WI38 (cell line): ENCODE measurements at regions not wholly inside any gene's neighbourhood (a gene's known extent, or its start where the extent isn't known, plus 50 kb on each side); places are given as distances from the start of the nearest gene placed in this dataset.

Experiments
- H3K4me3 ChIP-seq: 2 replicates; pipeline ENCODE4 v1.5.1; 2011; ENCODE audit warnings: low read depth, mild to moderate bottlenecking, control low read depth, low read length
- TF ChIP-seq, protein P1 (sequence below): IDR thresholded peaks from 2 replicates; pipeline ENCODE4 v1.5.1; 2012; ENCODE audit warnings: low read depth, mild to moderate bottlenecking, control low read depth, low read length

GRCh38 chr15:70165716-70166284 lies 68.1 kb upstream of the TLE3 start:
- TF ChIP-seq, protein P1, sequence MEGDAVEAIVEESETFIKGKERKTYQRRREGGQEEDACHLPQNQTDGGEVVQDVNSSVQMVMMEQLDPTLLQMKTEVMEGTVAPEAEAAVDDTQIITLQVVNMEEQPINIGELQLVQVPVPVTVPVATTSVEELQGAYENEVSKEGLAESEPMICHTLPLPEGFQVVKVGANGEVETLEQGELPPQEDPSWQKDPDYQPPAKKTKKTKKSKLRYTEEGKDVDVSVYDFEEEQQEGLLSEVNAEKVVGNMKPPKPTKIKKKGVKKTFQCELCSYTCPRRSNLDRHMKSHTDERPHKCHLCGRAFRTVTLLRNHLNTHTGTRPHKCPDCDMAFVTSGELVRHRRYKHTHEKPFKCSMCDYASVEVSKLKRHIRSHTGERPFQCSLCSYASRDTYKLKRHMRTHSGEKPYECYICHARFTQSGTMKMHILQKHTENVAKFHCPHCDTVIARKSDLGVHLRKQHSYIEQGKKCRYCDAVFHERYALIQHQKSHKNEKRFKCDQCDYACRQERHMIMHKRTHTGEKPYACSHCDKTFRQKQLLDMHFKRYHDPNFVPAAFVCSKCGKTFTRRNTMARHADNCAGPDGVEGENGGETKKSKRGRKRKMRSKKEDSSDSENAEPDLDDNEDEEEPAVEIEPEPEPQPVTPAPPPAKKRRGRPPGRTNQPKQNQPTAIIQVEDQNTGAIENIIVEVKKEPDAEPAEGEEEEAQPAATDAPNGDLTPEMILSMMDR: no peak
- H3K4me3 ChIP-seq: no peak overlapping the region

DNA sequence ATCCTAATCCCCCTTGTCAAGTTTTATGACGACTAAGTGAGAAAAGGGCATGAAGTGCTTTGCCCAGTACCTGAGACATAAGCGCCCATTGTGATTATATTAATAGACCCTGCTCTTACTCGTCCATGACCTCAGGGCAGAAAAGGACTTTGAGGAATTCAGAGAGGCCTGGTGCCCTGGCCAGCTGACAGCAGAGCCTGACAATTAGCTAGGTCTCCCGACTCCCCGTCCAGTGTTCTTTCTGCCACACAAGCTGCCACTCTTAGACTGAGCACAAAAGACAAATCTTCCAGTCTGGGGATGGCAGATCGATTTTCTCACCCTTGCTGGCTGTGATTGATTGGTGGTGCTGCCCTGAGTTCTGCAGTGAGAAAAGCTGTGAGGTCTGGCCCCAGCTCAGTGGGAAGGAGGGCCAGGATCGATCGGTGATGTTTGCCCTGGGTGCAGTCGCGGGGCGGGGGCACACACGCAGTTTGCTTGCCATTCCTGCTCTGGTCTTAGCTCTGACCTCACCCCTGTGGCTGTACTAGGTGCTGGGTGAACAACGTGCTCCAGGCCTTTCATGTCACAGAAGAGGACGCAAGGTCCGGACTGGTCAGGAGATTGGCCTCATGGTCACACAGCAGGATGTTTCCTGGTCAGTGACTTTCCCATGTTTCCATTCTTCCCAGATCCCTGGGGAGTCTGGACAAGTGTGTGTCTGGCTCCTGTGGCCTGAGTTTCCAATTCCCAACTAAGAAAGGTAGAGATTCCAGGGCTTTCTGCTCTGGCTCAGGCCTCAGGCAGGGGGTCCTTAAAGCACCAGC lies 67.4 kb upstream of the TLE3 start:
- TF ChIP-seq, protein P1: no peak
- no peak overlapping the region for H3K4me3 ChIP-seq

DNA sequence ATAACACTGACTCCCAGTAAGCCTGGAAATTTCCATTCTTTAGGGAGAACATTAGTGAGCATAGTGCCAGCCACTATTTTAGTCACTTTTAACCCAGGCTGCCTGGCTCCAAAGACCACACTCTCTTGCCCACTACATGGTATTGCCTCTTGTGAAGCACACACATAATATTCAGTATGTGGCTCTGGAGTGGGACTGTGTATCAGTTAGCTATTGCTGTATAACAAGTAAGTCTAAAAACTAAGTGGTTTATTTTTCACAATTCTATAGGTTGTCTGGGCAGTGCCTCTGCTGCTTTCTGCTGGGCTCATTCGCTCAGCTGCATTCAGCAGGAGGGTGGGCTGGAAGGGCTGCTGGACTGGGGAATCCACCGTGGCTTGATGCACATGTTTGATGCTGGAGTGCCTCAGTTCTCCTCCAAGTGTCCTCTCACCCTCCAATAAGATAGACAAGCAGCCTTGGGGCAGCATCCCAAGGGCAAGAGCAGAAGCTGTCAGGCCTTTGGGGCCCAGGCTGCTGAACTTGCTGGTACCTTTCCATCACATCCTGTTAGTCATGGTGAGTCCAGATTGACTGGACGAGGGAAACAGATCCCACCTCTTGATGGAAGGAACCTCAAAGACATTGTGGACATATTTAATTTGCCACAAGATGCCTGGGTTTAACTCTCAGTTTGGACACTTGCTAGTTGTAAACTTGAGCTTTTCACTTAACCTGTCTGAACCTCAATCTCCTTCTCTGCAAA lies 66.6 kb upstream of the TLE3 start:
- TF ChIP-seq, protein P1: no peak
- no peak overlapping the region for H3K4me3 ChIP-seq

DNA sequence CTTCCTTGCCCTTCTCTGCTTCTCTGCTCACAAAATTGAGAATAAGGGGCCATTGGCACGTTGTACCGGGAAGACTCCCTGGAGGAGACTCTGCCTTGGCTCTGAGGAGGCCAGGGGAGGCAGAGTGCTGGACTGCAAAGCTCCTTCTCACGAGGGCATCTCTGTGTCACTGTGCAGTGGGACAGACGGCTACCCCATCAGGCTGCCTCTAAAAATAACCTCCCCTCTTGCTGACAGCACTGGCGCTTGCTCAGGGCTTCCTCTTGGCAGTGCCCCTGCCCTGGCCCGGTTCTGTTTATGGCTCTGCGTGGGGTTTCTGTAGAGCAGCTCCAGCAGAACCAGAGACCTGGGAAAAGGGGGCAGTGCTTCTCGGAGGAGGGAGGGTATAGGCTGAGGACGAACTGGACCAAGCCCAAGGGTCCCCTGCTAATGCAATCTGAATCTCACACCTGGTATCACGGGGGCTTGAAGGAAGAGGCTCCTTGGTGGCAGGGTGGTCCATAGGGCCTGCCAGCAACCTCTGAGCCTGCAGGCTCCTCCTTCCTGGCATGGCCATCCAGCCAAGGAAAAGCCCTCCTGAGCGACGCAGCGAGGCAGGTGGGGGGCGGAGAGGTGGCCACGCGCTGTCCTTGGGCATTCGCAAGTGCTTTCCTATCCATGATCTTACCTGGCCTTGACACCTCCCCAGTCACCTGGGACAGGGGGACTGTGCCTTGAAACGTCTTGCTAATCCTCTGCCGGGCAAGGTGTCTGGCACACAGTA lies 63.3 kb upstream of the TLE3 start:
- TF ChIP-seq, protein P1: no peak
- no peak overlapping the region for H3K4me3 ChIP-seq

- TF ChIP-seq, protein P1: no peak
- no peak overlapping the region for H3K4me3 ChIP-seq
Measured at GRCh38 chr15:70160267-70160666, 62.5 kb upstream of the TLE3 start.

DNA sequence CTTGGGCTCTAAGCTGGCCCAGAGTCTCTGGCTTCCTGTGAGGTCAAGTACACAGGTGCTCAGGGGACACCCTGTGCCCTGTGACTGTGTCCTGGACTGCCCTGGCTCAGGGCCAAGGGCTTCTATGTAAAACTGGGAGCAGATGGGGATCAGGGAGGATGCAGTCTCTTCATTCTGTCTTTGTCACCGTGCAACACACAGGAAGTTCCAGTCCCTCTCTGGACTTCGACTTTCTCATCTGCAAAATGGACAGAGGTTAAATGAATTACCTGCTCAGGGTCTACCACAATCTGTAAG lies 61.9 kb upstream of the TLE3 start:
- no peak overlapping the region for H3K4me3 ChIP-seq
- TF ChIP-seq, protein P1: no peak
